Testis (tissue), 2 donors: ENCODE measurements at regions not wholly inside any gene's neighbourhood (a gene's known extent, or its start where the extent isn't known, plus 50 kb on each side); places are given as distances from the start of the nearest gene placed in this dataset.

Experiments used
- CTCF ChIP-seq, 3 experiments: fragments of 450-650 bp in 2 of 3; fragments of 200-600 bp in 1 of 3; sonication (generic) in 1 of 3; IDR thresholded peaks; one replicate each; pipeline ENCODE4 v1.5.1; 2016 to 2019; ENCODE audit warnings: antibody characterized with exemption in 3 of 3, mild to moderate bottlenecking in 2 of 3, moderate library complexity in 1 of 3
- POLR2A ChIP-seq: fragments of 450-650 bp; IDR thresholded peaks from one replicate; pipeline ENCODE4 v1.6.1; 2017; ENCODE audit warnings: antibody characterized with exemption, mild to moderate bottlenecking, moderate library complexity

GRCh38 chr3:59247402-59247841 lies 197.6 kb upstream of the CFAP20DC start:
- no peak for TF ChIP-seq CTCF (IDR thresholded peaks at IDR 0.05)
- no peak for TF ChIP-seq POLR2A
